ENCODE measurements at regions not wholly inside any gene's neighbourhood (a gene's known extent, or its start where the extent isn't known, plus 50 kb on each side); places are given as distances from the start of the nearest gene placed in this dataset.

- TF ChIP-seq ZNF362 (tag by site-specific recombination; IDR thresholded peaks at IDR 0.05) (no peak), ZBTB48 (tag by site-specific recombination; IDR thresholded peaks at IDR 0.05) (no peak), SCRT2 (tag by site-specific recombination; IDR thresholded peaks at IDR 0.05) (no peak), ZNF416 (tag by site-specific recombination; IDR thresholded peaks at IDR 0.05) (no peak), ZSCAN16 (tag by site-specific recombination; IDR thresholded peaks at IDR 0.05) (no peak)
These were observed 132.9 kb upstream of the PTCHD1 start (continued) for GRCh38 chrX:23201706-23202105.

- ChIA-PET POLR2A (no interaction called here), CTCF (interaction anchor here (0.8 kb wide), 1 partner anchor 88 kb away, joined by 3 read pairs; no protein-coding TSS in a partner anchor)
- H3K27ac ChIP-seq (ENCODE audit: extremely low read depth, low read depth, low read length): no peak overlapping the region
- no peak overlapping the region for H3K4me3 ChIP-seq (ENCODE audit: low read depth, low read length)
- H3K4me1 ChIP-seq (ENCODE audit: control insufficient read depth, insufficient read depth, low read length): no peaks in the 10 kb centered on the region
- no peaks in the 10 kb centered on the region for H3K9me3 ChIP-seq (ENCODE audit: control insufficient read depth, insufficient read depth, low read depth, low read length)
- no peak for TF ChIP-seq ZNF112 (tag by site-specific recombination; IDR thresholded peaks at IDR 0.05)
- no peak for TF ChIP-seq ZNF529 (tag by site-specific recombination; IDR thresholded peaks at IDR 0.05; ENCODE audit: insufficient replicate concordance)
- TF ChIP-seq PBX3 (CRISPR knock-in tag; IDR thresholded peaks at IDR 0.05): no peak
- TF ChIP-seq BCL11B (tag by site-specific recombination; IDR thresholded peaks at IDR 0.05; ENCODE audit: low read depth): no peak
- TF ChIP-seq ZNF423 (tag by site-specific recombination; IDR thresholded peaks at IDR 0.05): no peak
- TF ChIP-seq ZNF560 (tag by site-specific recombination; IDR thresholded peaks at IDR 0.05; ENCODE audit: borderline replicate concordance): no peak
- TF ChIP-seq ZNF510 (tag by site-specific recombination; IDR thresholded peaks at IDR 0.05; ENCODE audit: insufficient replicate concordance): no peak
- no peak for TF ChIP-seq ZNF133 (tag by site-specific recombination; IDR thresholded peaks at IDR 0.05)
- TF ChIP-seq BCL6B (tag by site-specific recombination; IDR thresholded peaks at IDR 0.05): no peak
- no peak for TF ChIP-seq ZNF140 (tag by site-specific recombination; IDR thresholded peaks at IDR 0.05)
- no peak for TF ChIP-seq ZNF239 (tag by site-specific recombination; IDR thresholded peaks at IDR 0.05)
- TF ChIP-seq IKZF3 (tag by site-specific recombination; IDR thresholded peaks at IDR 0.05): no peak
- TF ChIP-seq ZBTB20 (tag by site-specific recombination; IDR thresholded peaks at IDR 0.05): no peak
- TF ChIP-seq ZNF623 (tag by site-specific recombination; IDR thresholded peaks at IDR 0.05): no peak
- TF ChIP-seq ZBTB11 (tag by site-specific recombination; conservative IDR thresholded peaks at IDR 0.05; ENCODE audit: low read depth): no peak
- TF ChIP-seq AEBP2 (tag by site-specific recombination; IDR thresholded peaks at IDR 0.05; ENCODE audit: borderline replicate concordance): no peak
- TF ChIP-seq ZNF302 (tag by site-specific recombination; IDR thresholded peaks at IDR 0.05; ENCODE audit: low read depth): no peak
- no peak for TF ChIP-seq SCRT2 (tag by site-specific recombination; IDR thresholded peaks at IDR 0.05)
- no peak for TF ChIP-seq ZNF501 (tag by site-specific recombination; IDR thresholded peaks at IDR 0.05)
- H3K36me3 ChIP-seq (ENCODE audit: control insufficient read depth in 2 of 2, insufficient read depth in 1 of 2, low read length in 2 of 2): no peaks in the 10 kb centered on the region
These were observed 132.3 kb upstream of the PTCHD1 start for GRCh38 chrX:23202326-23202725.

Measured in HEK293 (cell line).